MM.1S (cell line): ENCODE measurements at regions not wholly inside any gene's neighbourhood (a gene's known extent, or its start where the extent isn't known, plus 50 kb on each side); places are given as distances from the start of the nearest gene placed in this dataset.

Source experiments
- DNase-seq: peaks from one replicate; pipeline ENCODE4 v3.0.0-alpha.2; 2015
- H2AFZ ChIP-seq: fragments of 300-600 bp; sonication (generic); 2 replicates; pipeline ENCODE4 v1.6.0; 2016; ENCODE audit warnings: antibody characterized with exemption, low read length
- H3F3A ChIP-seq: fragments of 300-600 bp; sonication (generic); 2 replicates; pipeline ENCODE4 v1.6.1; 2016; ENCODE audit warnings: mild to moderate bottlenecking, antibody characterized with exemption, low read length, moderate library complexity, mixed read lengths; ENCODE audit not compliant: insufficient read depth
- H3K27ac ChIP-seq: fragments of 300-600 bp; sonication (generic); 2 replicates; pipeline ENCODE4 v1.5.1; 2016; ENCODE audit warnings: mild to moderate bottlenecking, low read length
- H3K27me3 ChIP-seq: fragments of 300-600 bp; sonication (generic); replicated peaks from 2 replicates; pipeline ENCODE4 v1.6.0; 2016; ENCODE audit warnings: low read length; ENCODE audit not compliant: insufficient read depth
- H3K36me3 ChIP-seq: fragments of 300-600 bp; sonication (generic); replicated peaks from 2 replicates; pipeline ENCODE4 v1.6.1; 2016; ENCODE audit warnings: mild to moderate bottlenecking, low read length, mixed read lengths; ENCODE audit not compliant: insufficient read depth
- H3K4me1 ChIP-seq: fragments of 300-600 bp; sonication (generic); 2 replicates; pipeline ENCODE4 v1.6.1; 2016; ENCODE audit warnings: low read length, mixed read lengths
- H3K4me2 ChIP-seq: fragments of 300-600 bp; sonication (generic); 2 replicates; pipeline ENCODE4 v1.6.0; 2016; ENCODE audit warnings: low read depth, low read length
- H3K4me3 ChIP-seq: fragments of 300-600 bp; sonication (generic); 2 replicates; pipeline ENCODE4 v1.5.1; 2016; ENCODE audit warnings: low read length, mixed read lengths
- H3K79me2 ChIP-seq: fragments of 300-600 bp; sonication (generic); 2 replicates; pipeline ENCODE4 v1.6.1; 2016; ENCODE audit warnings: mixed run types, low read length, mixed read lengths
- H3K9ac ChIP-seq: fragments of 300-600 bp; sonication (generic); 2 replicates; pipeline ENCODE4 v1.6.1; 2016; ENCODE audit warnings: low read length, mixed read lengths
- H3K9me2 ChIP-seq: fragments of 300-600 bp; sonication (generic); replicated peaks from 2 replicates; pipeline ENCODE4 v1.6.1; 2016; ENCODE audit warnings: mild to moderate bottlenecking, low read length, mixed read lengths; ENCODE audit not compliant: insufficient read depth
- H3K9me3 ChIP-seq: fragments of 300-600 bp; sonication (generic); replicated peaks from 2 replicates; pipeline ENCODE4 v1.6.1; 2016; ENCODE audit warnings: mild to moderate bottlenecking, low read length, mixed read lengths; ENCODE audit not compliant: insufficient read depth
- H4K20me1 ChIP-seq: fragments of 300-600 bp; sonication (generic); 2 replicates; pipeline ENCODE4 v1.6.1; 2016; ENCODE audit warnings: mild to moderate bottlenecking, low read length, moderate library complexity, mixed read lengths; ENCODE audit not compliant: insufficient read depth
- EZH2 ChIP-seq: fragments of 300-600 bp; sonication (generic); optimal IDR thresholded peaks from 2 replicates; pipeline ENCODE3; 2017; ENCODE audit warnings: low read depth, mild to moderate bottlenecking, antibody characterized with exemption, low read length, mixed read lengths
- EZH2phosphoT487 ChIP-seq: fragments of 300-600 bp; sonication (generic); IDR thresholded peaks from 2 replicates; pipeline ENCODE4 v1.6.1; 2018; ENCODE audit warnings: antibody characterized with exemption, low read length
- TF ChIP-seq, protein P1 (sequence below): fragments of 300-600 bp; sonication (generic); IDR thresholded peaks from 2 replicates; pipeline ENCODE4 v1.5.1; 2016; ENCODE audit warnings: antibody characterized with exemption, low read length, mixed read lengths

GRCh38 chr10:117784776-117785175 is 242.2 kb downstream of the EMX2 start:
- H3K9me2 ChIP-seq, result no peaks in the 10 kb centered on the region
- no peaks in the 10 kb centered on the region for H3K79me2 ChIP-seq
- no peak overlapping the region for H2AFZ ChIP-seq
- no peaks in the 10 kb centered on the region for H3K4me1 ChIP-seq
- H4K20me1 ChIP-seq, result no peaks in the 10 kb centered on the region
- H3K9me3 ChIP-seq, result no peaks in the 10 kb centered on the region
- no peaks in the 10 kb centered on the region for H3K36me3 ChIP-seq
- TF ChIP-seq EZH2 (no peak), EZH2phosphoT487 (no peak)
- TF ChIP-seq, protein P1, sequence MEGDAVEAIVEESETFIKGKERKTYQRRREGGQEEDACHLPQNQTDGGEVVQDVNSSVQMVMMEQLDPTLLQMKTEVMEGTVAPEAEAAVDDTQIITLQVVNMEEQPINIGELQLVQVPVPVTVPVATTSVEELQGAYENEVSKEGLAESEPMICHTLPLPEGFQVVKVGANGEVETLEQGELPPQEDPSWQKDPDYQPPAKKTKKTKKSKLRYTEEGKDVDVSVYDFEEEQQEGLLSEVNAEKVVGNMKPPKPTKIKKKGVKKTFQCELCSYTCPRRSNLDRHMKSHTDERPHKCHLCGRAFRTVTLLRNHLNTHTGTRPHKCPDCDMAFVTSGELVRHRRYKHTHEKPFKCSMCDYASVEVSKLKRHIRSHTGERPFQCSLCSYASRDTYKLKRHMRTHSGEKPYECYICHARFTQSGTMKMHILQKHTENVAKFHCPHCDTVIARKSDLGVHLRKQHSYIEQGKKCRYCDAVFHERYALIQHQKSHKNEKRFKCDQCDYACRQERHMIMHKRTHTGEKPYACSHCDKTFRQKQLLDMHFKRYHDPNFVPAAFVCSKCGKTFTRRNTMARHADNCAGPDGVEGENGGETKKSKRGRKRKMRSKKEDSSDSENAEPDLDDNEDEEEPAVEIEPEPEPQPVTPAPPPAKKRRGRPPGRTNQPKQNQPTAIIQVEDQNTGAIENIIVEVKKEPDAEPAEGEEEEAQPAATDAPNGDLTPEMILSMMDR, result no peak
- H3K9ac ChIP-seq, result no peak overlapping the region
- no peaks in the 10 kb centered on the region for H3K27me3 ChIP-seq
- no peak for DNase-seq
- no peaks in the 10 kb centered on the region for H3F3A ChIP-seq
- no peak overlapping the region for H3K4me2 ChIP-seq
- no peak overlapping the region for H3K4me3 ChIP-seq
- H3K27ac ChIP-seq, result no peak overlapping the region

DNA sequence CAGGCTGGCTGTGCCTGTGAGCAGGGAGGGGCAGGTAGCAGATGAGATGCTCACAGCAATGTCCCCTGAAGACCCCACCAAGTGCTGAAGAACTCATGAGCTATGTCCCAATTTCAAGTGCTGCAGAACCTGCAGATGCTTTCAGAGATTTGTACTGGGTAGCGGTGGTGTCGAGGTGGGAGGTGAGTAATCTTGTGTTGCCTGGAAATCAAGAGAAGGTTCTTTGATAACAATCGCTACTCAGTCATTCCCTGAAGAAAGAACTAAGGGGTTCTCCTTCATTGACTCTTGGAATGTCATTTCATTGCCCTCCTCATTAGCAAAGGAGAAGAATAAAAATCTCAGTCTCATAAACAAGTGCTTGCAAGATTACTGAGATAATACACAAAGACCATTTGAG is 246.4 kb downstream of the EMX2 start:
- Histone ChIP-seq H3K36me3 (no peaks in the 10 kb centered on the region), H3F3A (no peaks in the 10 kb centered on the region), H3K9me2 (no peaks in the 10 kb centered on the region), H3K9ac (no peak overlapping the region), H3K9me3 (no peaks in the 10 kb centered on the region), H3K27ac (no peak overlapping the region), H3K4me1 (no peaks in the 10 kb centered on the region), H2AFZ (no peak overlapping the region), H3K27me3 (no peaks in the 10 kb centered on the region), H4K20me1 (no peaks in the 10 kb centered on the region), H3K79me2 (no peaks in the 10 kb centered on the region), H3K4me3 (no peak overlapping the region), H3K4me2 (no peak overlapping the region)
- TF ChIP-seq, protein P1, result no peak
- TF ChIP-seq EZH2phosphoT487 (no peak), EZH2 (no peak)
- DNase-seq, result no peak

GRCh38 chr10:117790179-117790578 is 247.6 kb downstream of the EMX2 start:
- TF ChIP-seq EZH2phosphoT487 (no peak), EZH2 (no peak)
- TF ChIP-seq, protein P1, result no peak
- H3K9ac ChIP-seq, result no peak overlapping the region
- H3K9me3 ChIP-seq, result no peaks in the 10 kb centered on the region
- H4K20me1 ChIP-seq, result no peaks in the 10 kb centered on the region
- H3K27me3 ChIP-seq, result no peaks in the 10 kb centered on the region
- H3K4me2 ChIP-seq, result no peak overlapping the region
- no peaks in the 10 kb centered on the region for H3K79me2 ChIP-seq
- no peak overlapping the region for H3K27ac ChIP-seq
- no peaks in the 10 kb centered on the region for H3F3A ChIP-seq
- H3K9me2 ChIP-seq, result no peaks in the 10 kb centered on the region
- DNase-seq, result no peak
- H3K4me3 ChIP-seq, result no peak overlapping the region
- no peaks in the 10 kb centered on the region for H3K36me3 ChIP-seq
- no peak overlapping the region for H2AFZ ChIP-seq
- H3K4me1 ChIP-seq, result no peaks in the 10 kb centered on the region

DNA sequence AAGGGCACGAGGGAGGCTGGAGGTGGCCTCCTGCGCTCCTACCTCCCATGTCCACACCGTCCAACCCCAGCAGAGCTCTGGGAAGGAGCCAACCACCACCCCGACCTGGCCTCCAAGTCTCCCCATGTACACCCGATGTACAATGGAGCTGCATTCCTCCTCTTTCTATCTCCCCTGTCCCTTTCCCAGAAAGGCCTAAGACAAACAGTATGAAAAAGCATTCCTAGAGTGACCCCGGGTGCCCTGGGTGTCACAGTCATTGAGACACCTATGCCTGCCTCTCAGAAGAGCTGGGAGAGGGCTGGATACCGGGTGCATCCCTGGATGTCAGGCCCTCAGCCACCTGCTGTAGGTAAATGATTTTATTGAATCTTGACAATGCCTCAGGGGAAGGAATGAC is 248.1 kb downstream of the EMX2 start:
- H3K4me2 ChIP-seq, result no peak overlapping the region
- DNase-seq, result no peak
- H3K9me3 ChIP-seq, result no peaks in the 10 kb centered on the region
- H3K79me2 ChIP-seq, result no peaks in the 10 kb centered on the region
- H3K4me1 ChIP-seq, result no peaks in the 10 kb centered on the region
- no peaks in the 10 kb centered on the region for H3K27me3 ChIP-seq
- H4K20me1 ChIP-seq, result no peaks in the 10 kb centered on the region
- no peaks in the 10 kb centered on the region for H3F3A ChIP-seq
- H3K36me3 ChIP-seq, result no peaks in the 10 kb centered on the region
- H2AFZ ChIP-seq, result no peak overlapping the region
- no peaks in the 10 kb centered on the region for H3K9me2 ChIP-seq
- no peak overlapping the region for H3K27ac ChIP-seq
- TF ChIP-seq EZH2phosphoT487 (no peak), EZH2 (no peak)
- TF ChIP-seq, protein P1, result no peak
- no peak overlapping the region for H3K9ac ChIP-seq
- H3K4me3 ChIP-seq, result no peak overlapping the region
